Keratinocyte (primary cell): ENCODE measurements at regions not wholly inside any gene's neighbourhood (a gene's known extent, or its start where the extent isn't known, plus 50 kb on each side); places are given as distances from the start of the nearest gene placed in this dataset.

Experiments used
- DNase-seq: peaks from one replicate; pipeline ENCODE4 v3.0.0-alpha.2; 2011; ENCODE audit warnings: low read depth, missing footprints, low spot score
- FAIRE-seq: peaks from 2 replicates; lab custom pipeline; 2011; peaks lifted over from hg19 to GRCh38; lab: Jason Lieb, UNC
- H2AFZ ChIP-seq: 2 replicates; pipeline ENCODE4 v1.6.0; 2012; ENCODE audit warnings: low read length, control low read depth, inconsistent platforms; ENCODE audit not compliant: control insufficient read depth
- H3K27ac ChIP-seq: 2 replicates; pipeline ENCODE4 v1.5.1; 2011; ENCODE audit warnings: low read length; ENCODE audit not compliant: control insufficient read depth, insufficient read depth
- H3K27me3 ChIP-seq: 3 replicates; pipeline ENCODE4 v1.6.0; 2011; ENCODE audit warnings: low read length; ENCODE audit not compliant: control insufficient read depth, insufficient read depth; ENCODE audit errors: extremely low read depth
- H3K36me3 ChIP-seq, 2 experiments: 2 replicates in 1 of 2; 3 replicates in 1 of 2; pipeline ENCODE4 v1.5.1; 2011; ENCODE audit warnings: low read length in 2 of 2, mild to moderate bottlenecking in 1 of 2; ENCODE audit not compliant: control insufficient read depth in 2 of 2, insufficient read depth in 2 of 2; ENCODE audit errors: extremely low read depth in 1 of 2
- H3K4me1 ChIP-seq: 3 replicates; pipeline ENCODE4 v1.5.1; 2011; ENCODE audit warnings: low read length; ENCODE audit not compliant: control insufficient read depth, insufficient read depth; ENCODE audit errors: extremely low read depth
- H3K4me2 ChIP-seq: 3 replicates; pipeline ENCODE4 v1.6.0; 2011; ENCODE audit warnings: low read depth, low read length; ENCODE audit not compliant: control insufficient read depth, insufficient read depth; ENCODE audit errors: extremely low read depth
- H3K4me3 ChIP-seq, 3 experiments: fragments of 200-600 bp in 1 of 3; sonication (generic) in 1 of 3; 2 replicates in 2 of 3; 3 replicates in 1 of 3; pipeline ENCODE4 v1.5.1; 2011 to 2016; ENCODE audit warnings: low read length in 3 of 3, mild to moderate bottlenecking in 3 of 3, control low read depth in 2 of 3, inconsistent platforms in 1 of 3, low read depth in 1 of 3, mixed read lengths in 1 of 3, mixed run types in 1 of 3, moderate library complexity in 1 of 3; ENCODE audit not compliant: control insufficient read depth in 2 of 3, insufficient read depth in 2 of 3; ENCODE audit errors: extremely low read depth in 1 of 3
- H3K79me2 ChIP-seq: 2 replicates; pipeline ENCODE4 v1.6.0; 2012; ENCODE audit warnings: low read length; ENCODE audit not compliant: control insufficient read depth, insufficient read depth
- H3K9ac ChIP-seq: 3 replicates; pipeline ENCODE4 v1.6.0; 2011; ENCODE audit warnings: low read length; ENCODE audit not compliant: control insufficient read depth, insufficient read depth; ENCODE audit errors: extremely low read depth
- H3K9me1 ChIP-seq: 3 replicates; pipeline ENCODE4 v1.6.0; 2011; ENCODE audit warnings: low read length; ENCODE audit not compliant: control insufficient read depth, insufficient read depth; ENCODE audit errors: extremely low read depth
- H3K9me3 ChIP-seq: 2 replicates; pipeline ENCODE4 v1.5.1; 2012; ENCODE audit warnings: low read depth, low read length; ENCODE audit not compliant: control insufficient read depth
- H4K20me1 ChIP-seq: 3 replicates; pipeline ENCODE4 v1.6.0; 2011; ENCODE audit warnings: low read length; ENCODE audit not compliant: control insufficient read depth, insufficient read depth; ENCODE audit errors: extremely low read depth
- EZH2 ChIP-seq: IDR thresholded peaks from one replicate; pipeline ENCODE4 v1.6.1; 2012; ENCODE audit warnings: inconsistent platforms, mild to moderate bottlenecking, low read length, moderate library complexity
- dilution Hi-C: fragments of 300-500 bp; cut with MboI; formaldehyde crosslinking; loops from one replicate; pipeline ENCODE4 v1.7.0; 2020; ENCODE audit warnings: low sequenced_read_pairs; ENCODE audit not compliant: extremely low pct_ligation_motif_present
- TF ChIP-seq, protein P1 (sequence below), 3 experiments: IDR thresholded peaks in 1 of 3; conservative IDR thresholded peaks in 1 of 3; optimal IDR thresholded peaks in 1 of 3; 2 replicates in 2 of 3; 3 replicates in 1 of 3; pipeline versions ENCODE3 to v1.5.1; 2011; ENCODE audit warnings: low read length in 3 of 3, mild to moderate bottlenecking in 3 of 3, moderate library complexity in 2 of 3, control low read depth in 1 of 3, inconsistent platforms in 1 of 3; ENCODE audit not compliant: insufficient read depth in 2 of 3; ENCODE audit errors: extremely low read depth in 1 of 3

DNA sequence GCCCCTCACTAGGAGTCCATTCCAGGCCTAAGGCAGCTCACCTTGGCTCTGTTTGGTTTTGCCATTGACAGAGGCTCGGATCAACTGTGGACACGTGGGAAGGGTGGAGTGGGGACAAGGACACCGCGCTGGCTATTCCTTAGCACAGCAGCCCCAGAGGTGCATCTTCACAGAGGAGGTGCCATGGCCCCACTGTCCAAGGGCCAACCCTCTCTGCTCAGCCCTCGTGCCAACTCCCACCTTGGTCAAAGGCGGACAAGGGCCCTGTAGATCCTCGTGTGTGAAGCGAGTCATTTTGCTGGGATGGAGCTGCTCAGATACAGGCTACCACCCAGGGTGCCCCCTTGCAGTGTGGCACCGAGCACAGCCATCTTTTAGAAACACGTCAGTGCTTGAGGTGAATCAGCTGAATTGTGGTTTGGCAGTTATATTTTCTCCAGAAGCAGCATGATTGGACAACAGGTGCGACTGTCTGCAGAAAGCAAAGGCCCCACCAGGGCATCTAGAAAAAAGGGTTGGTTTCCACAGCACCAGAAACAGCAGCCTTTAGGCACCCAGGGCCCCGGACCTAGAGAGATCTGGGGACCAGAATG, 192.1 kb upstream of the GPR12 start:
- Histone ChIP-seq H3K9ac (no peak overlapping the region), H3K36me3 (no peaks in the 10 kb centered on the region), H3K9me1 (no peaks in the 10 kb centered on the region), H3K4me1 (no peaks in the 10 kb centered on the region), H3K4me2 (no peak overlapping the region), H3K27ac (no peak overlapping the region), H3K9me3 (no peaks in the 10 kb centered on the region), H4K20me1 (no peaks in the 10 kb centered on the region), H3K79me2 (no peaks in the 10 kb centered on the region), H3K27me3 (peaks cover 24% of the 10 kb centered on the region), H2AFZ (no peak overlapping the region), H3K4me3 (no peak overlapping the region)
- dilution Hi-C loops = no loop called here
- DNase-seq = no peak
- no peak for TF ChIP-seq EZH2
- TF ChIP-seq, protein P1, sequence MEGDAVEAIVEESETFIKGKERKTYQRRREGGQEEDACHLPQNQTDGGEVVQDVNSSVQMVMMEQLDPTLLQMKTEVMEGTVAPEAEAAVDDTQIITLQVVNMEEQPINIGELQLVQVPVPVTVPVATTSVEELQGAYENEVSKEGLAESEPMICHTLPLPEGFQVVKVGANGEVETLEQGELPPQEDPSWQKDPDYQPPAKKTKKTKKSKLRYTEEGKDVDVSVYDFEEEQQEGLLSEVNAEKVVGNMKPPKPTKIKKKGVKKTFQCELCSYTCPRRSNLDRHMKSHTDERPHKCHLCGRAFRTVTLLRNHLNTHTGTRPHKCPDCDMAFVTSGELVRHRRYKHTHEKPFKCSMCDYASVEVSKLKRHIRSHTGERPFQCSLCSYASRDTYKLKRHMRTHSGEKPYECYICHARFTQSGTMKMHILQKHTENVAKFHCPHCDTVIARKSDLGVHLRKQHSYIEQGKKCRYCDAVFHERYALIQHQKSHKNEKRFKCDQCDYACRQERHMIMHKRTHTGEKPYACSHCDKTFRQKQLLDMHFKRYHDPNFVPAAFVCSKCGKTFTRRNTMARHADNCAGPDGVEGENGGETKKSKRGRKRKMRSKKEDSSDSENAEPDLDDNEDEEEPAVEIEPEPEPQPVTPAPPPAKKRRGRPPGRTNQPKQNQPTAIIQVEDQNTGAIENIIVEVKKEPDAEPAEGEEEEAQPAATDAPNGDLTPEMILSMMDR (optimal IDR thresholded peaks at IDR 0.05 in 1 of 3, IDR thresholded peaks at IDR 0.05 in 1 of 3, conservative IDR thresholded peaks at IDR 0.05 in 1 of 3; ENCODE audit: extremely low read depth in 1 of 3, insufficient read depth in 2 of 3, low read length in 3 of 3) = no peak
- FAIRE-seq = no peak

DNA sequence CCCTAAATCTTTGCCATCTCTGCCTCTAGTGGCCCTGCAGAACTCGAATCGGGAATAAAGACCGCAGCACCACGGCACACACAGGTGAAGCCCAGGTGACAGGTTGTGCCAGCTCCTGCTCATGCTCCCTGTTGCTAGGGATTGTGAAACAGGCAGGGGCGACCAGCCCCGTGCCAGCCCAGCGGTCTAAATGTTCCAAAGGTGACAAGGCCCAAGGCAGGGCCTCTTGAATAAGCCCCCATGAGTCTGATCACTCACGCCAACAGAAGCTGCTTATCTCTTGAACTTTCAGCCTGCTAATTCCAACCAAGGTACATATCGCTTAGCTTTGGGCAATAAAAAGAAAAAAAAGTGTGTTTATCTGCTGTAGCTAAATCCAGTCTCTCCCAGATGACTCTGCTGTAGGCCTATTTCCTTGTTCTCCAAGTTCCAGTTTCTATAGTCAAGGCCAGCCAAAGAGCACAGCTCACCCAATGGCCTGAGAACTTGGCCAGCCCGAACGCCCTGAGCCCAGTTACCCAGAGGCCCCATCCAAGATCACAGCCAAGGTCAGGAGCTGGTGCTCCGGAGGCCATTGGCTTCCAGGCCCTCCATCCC, 191.1 kb upstream of the GPR12 start:
- dilution Hi-C loops = no loop called here
- no peak for FAIRE-seq
- no peaks in the 10 kb centered on the region for H3K9me3 ChIP-seq
- H4K20me1 ChIP-seq = no peaks in the 10 kb centered on the region
- no peaks in the 10 kb centered on the region for H3K4me1 ChIP-seq
- no peak overlapping the region for H3K4me2 ChIP-seq
- no peaks in the 10 kb centered on the region for H3K36me3 ChIP-seq
- no peak overlapping the region for H2AFZ ChIP-seq
- H3K9ac ChIP-seq = no peak overlapping the region
- TF ChIP-seq, protein P1 (optimal IDR thresholded peaks at IDR 0.05 in 1 of 3, IDR thresholded peaks at IDR 0.05 in 1 of 3, conservative IDR thresholded peaks at IDR 0.05 in 1 of 3; ENCODE audit: extremely low read depth in 1 of 3, insufficient read depth in 2 of 3, low read length in 3 of 3) = no peak
- no peak for TF ChIP-seq EZH2
- no peak for DNase-seq
- no peaks in the 10 kb centered on the region for H3K79me2 ChIP-seq
- no peaks in the 10 kb centered on the region for H3K9me1 ChIP-seq
- H3K27me3 ChIP-seq = peaks cover 21% of the 10 kb centered on the region
- no peak overlapping the region for H3K4me3 ChIP-seq
- no peak overlapping the region for H3K27ac ChIP-seq
